Posterior cingulate gyrus (tissue), 11 donors: ENCODE measurements at regions not wholly inside any gene's neighbourhood (a gene's known extent, or its start where the extent isn't known, plus 50 kb on each side); places are given as distances from the start of the nearest gene placed in this dataset.
"Not testable (repeated sequence)": the region's sequence is repeated elsewhere in the genome, so short reads cannot be mapped to it uniquely, and the experiment has no call there.

Source experiments
- DNase-seq, 10 donors: peaks; one replicate each; pipeline versions ENCODE4 v3.0.0 to v3.0.0-alpha.2; 2020 to 2021; ENCODE audit warnings: mixed read lengths in 3 of 10
- intact Hi-C: fragments of 100-400 bp; cut with DNase I; formaldehyde crosslinking; loops from one replicate; pipeline ENCODE4 v1.15.1; 2023

- DNase-seq = no peak
- intact Hi-C loops = no loop called here
Measured at GRCh38 chr6:56730663-56731529, 88.2 kb upstream of the DST start.

- DNase-seq = no peak
- intact Hi-C loops = no loop called here
Measured at GRCh38 chr6:56729719-56730118, 87.0 kb upstream of the DST start.

DNA sequence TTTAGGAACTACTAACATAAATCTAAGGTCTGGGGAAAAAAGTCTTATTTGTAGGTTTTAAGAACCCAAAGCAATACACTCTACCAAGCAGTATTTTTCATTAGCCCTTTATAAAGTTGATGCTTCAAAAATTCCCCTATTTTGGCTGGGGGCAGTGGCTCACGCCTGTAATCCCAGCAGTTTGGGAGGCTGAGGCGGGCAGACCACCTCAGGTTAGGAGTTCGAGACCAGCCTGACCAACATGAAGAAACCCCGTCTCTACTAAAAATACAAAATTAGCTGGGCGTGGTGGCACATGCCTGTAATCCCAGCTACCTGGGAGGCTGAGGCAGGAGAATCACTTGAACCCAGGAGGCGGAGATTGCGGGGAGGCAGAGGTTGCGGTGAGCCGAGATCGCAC, 86.5 kb upstream of the DST start:
- DNase-seq, intact Hi-C loops: not testable (repeated sequence)

GRCh38 chr6:56727097-56727850, 84.6 kb upstream of the DST start:
- intact Hi-C loops = no loop called here
- DNase-seq = no peak

DNA sequence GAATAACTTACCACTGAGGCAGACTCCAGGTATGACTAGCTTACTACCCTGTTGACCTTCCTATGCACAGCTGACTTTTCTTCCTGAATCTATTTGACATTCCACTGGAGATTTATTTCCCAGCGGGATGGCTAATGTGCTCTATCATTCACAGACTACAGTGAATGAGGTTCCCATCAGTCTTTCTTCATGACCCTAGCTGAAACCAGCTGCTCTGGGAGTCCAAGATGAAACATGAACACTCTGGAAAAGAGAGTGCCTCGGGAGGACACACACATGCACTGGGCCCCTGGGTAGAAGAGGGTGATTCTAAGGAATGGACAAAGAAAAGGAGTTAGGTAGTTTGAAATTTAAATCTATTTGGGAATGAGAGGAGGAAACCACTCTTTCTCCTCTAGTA, 82.6 kb upstream of the DST start:
- DNase-seq = no peak
- intact Hi-C loops = no loop called here

- no peak for DNase-seq
- intact Hi-C loops = no loop called here
Measured at GRCh38 chr6:56724455-56724854, 81.8 kb upstream of the DST start.

DNA sequence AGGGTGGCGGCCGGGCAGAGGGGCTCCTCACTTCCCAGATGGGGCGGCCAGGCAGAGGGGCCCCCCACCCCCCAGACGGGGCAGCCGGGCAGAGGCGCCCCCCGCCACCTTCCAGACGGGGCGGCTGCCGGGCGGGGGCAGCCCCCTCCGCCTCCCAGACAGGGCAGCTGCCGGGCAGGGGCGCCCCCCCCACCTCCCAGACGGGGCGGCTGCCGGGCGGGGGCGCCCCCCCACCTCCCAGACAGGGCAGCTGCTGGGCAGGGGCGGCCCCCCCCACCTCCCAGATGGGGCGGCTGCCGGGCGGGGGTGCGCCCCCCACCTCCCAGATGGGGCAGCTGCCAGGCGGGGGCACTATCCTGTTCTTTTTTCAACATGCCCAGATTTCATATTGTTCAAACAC, 78.2 kb upstream of the DST start:
- no peak for DNase-seq
- intact Hi-C loops = no loop called here

DNA sequence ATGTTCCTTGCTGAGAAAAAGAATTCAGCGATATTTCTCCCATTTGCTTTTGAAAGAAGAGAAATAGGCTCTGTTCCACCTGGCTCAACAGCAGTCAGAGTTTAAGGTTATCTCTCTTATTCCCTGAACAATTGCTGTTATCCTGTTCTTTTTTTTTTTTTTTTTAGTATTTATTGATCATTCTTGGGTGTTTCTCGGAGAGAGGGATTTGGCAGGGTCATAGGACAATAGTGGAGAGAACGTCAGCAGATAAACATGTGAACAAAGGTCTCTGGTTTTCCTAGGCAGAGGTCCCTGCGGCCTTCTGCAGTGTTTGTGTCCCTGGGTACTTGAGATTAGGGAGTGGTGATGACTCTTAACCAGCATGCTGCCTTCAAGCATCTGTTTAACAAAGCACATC, 77.5 kb upstream of the DST start:
- intact Hi-C loops, DNase-seq: not testable (repeated sequence)

- DNase-seq, intact Hi-C loops: not testable (repeated sequence)
Measured at GRCh38 chr6:56719315-56720058, 76.8 kb upstream of the DST start.

GRCh38 chr6:56718236-56718635, 75.5 kb upstream of the DST start:
- no peak for DNase-seq
- intact Hi-C loops = no loop called here

DNA sequence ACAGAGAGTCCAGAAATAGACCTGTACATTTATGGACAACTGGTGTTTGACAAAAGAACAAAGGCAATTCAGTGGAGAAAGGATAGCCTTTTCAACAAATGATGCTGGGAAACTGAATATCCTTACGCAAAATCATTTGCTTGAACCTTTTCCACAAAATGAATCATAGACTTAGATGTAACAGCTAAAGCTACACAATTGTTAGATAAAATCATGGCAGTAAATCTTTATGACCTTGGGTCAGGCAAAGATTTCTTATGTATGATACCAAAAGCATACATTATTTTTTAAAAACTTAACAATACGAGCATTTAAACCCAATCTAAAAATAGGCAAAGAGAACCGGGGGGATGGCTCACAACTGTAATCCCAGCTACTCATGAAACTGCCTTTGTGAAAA, 73.5 kb upstream of the DST start:
- DNase-seq = no peak
- intact Hi-C loops = no loop called here

- DNase-seq = no peak
- intact Hi-C loops = no loop called here
Measured at GRCh38 chr6:56715741-56716140, 73.1 kb upstream of the DST start.

DNA sequence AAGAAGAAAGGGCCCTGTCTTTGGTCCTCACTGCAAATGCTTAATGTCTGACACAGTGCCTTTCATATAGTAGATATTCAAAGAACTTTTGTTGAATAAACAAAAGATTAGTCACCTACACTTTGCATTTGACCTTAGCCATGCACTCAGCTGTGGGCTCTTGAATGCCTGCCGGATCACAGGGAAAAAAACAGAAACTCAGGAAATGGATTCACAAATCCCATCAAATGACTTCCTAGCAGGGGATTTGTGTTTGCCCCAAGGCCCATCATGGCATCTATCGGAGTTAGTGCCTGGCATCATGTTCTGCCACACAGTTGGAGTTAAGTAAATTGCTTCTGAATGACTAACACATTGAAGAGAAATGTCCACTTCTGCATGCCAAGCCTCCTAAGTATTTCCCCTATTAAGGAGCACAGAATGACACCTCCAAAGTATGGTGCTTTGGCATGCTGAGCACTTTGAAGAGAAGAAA, 72.3 kb upstream of the DST start:
- no peak for DNase-seq
- intact Hi-C loops = no loop called here

- intact Hi-C loops = no loop called here
- no peak for DNase-seq
Measured at GRCh38 chr6:56714273-56714672, 71.6 kb upstream of the DST start.

GRCh38 chr6:56713254-56713672, 70.6 kb upstream of the DST start:
- intact Hi-C loops = no loop called here
- DNase-seq = no peak

DNA sequence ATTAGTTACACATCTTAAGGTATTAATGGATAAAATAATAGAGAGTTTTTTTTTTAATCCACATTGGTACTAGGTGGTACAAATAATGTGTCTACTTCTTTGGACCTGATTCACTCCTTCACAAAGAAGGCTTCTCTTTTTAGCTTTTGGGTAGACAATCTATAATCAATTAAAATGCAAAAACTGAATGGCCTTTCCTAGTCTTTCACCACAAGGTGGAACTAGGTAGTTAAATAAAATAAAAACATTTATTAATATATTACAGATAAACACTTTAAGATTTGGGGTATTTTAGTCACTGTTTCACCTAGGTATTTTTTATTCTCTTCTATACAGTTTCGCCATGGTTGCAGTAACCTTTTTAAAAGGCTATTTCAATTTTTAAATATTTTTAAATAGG, 68.3 kb upstream of the DST start:
- no peak for DNase-seq
- intact Hi-C loops = no loop called here

DNA sequence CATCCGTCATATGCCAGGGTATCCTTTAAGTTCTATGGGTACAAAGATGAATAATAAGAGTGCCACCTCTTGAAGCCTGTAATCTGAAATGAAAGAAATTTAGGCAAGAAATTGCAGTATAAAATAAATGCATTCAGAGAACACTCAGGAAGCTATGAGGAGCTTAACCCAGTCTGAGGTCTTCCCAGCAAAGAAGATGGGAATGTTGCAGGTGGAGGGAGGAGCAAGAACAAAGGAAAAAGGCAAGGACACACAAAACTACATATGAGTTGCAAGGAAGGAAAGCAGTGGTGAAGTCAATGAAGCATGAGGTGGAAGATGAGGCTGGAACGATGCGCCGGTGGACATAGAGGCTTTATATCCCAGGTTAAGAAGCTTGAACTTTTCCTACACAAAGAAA, 67.0 kb upstream of the DST start:
- intact Hi-C loops = loop anchor here (2.0 kb wide), 3 partner anchors 47 to 141 kb away; no protein-coding TSS in a partner anchor
- DNase-seq = no peak

DNA sequence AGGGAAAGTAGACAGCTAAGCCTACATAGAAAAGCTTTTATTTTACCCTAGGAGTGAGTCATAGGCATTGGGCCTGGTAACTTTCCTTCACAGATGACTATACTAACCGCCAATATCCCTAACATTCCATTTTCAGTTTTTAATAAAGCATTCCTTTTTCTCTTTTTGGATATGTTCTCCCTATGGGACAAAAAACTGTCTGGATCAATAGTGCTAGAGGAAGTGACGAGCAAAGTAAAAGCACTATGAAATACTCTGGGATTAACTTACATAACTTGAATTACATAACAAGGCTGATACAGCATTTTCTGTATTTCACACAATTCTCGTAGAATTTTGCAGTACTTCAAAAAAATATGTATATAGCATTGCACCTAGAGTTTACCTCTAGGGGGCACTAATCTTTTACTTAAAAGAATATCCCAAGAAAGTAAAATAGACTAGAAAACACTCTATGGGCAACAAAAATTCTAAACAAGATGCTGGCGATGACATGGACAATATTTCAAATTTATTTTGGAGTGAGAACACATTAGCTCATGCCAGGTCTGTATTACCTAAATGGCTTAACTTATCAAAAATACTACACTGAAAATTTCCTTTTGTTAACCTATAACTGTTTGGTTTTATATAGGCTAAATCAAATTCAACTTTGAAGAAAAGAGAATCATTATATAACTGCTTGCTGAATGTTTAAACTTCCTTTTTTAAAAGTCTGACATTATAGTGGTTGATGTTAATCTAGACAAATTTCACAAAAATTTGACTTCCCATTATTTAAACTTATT, 66.3 kb upstream of the DST start:
- DNase-seq = no peak
- intact Hi-C loops = loop anchor here (2.0 kb wide), 3 partner anchors 48 to 142 kb away; no protein-coding TSS in a partner anchor

GRCh38 chr6:56706981-56707726, 64.5 kb upstream of the DST start:
- intact Hi-C loops = no loop called here
- DNase-seq = no peak
